Osteocyte (in vitro differentiated cells): ENCODE measurements at regions not wholly inside any gene's neighbourhood (a gene's known extent, or its start where the extent isn't known, plus 50 kb on each side); places are given as distances from the start of the nearest gene placed in this dataset.
"Not testable (repeated sequence)": the region's sequence is repeated elsewhere in the genome, so short reads cannot be mapped to it uniquely, and the experiment has no call there.

Source experiments
- DNase-seq: peaks from one replicate; pipeline ENCODE4 v3.0.0; 2021; ENCODE audit warnings: mixed read lengths; ENCODE audit not compliant: unreplicated experiment; ENCODE audit errors: extremely low spot score
- H3K27ac Mint-ChIP-seq: one replicate; pipeline ENCODE4 v1.8.0; 2021; ENCODE audit warnings: mild to moderate bottlenecking, mixed read lengths; ENCODE audit not compliant: unreplicated experiment
- H3K27me3 Mint-ChIP-seq: one replicate; pipeline ENCODE4 v1.8.0; 2021; ENCODE audit warnings: mixed read lengths; ENCODE audit not compliant: unreplicated experiment
- H3K36me3 Mint-ChIP-seq: one replicate; pipeline ENCODE4 v1.8.0; 2021; ENCODE audit warnings: mixed read lengths; ENCODE audit not compliant: unreplicated experiment
- H3K4me1 Mint-ChIP-seq: one replicate; pipeline ENCODE4 v1.8.0; 2021; ENCODE audit warnings: mixed read lengths; ENCODE audit not compliant: unreplicated experiment
- H3K4me3 Mint-ChIP-seq: one replicate; pipeline ENCODE4 v1.8.0; 2021; ENCODE audit warnings: mild to moderate bottlenecking, moderate library complexity, mixed read lengths; ENCODE audit not compliant: unreplicated experiment
- H3K9me3 Mint-ChIP-seq: one replicate; pipeline ENCODE4 v1.8.0; 2021; ENCODE audit warnings: mixed read lengths; ENCODE audit not compliant: unreplicated experiment
- TF ChIP-seq, protein P1 (sequence below): fragments of 200-600 bp; sonication (generic); IDR thresholded peaks from 2 replicates; pipeline ENCODE4 v1.5.0; 2021; ENCODE audit warnings: antibody characterized with exemption, mild to moderate bottlenecking, moderate library complexity

DNA sequence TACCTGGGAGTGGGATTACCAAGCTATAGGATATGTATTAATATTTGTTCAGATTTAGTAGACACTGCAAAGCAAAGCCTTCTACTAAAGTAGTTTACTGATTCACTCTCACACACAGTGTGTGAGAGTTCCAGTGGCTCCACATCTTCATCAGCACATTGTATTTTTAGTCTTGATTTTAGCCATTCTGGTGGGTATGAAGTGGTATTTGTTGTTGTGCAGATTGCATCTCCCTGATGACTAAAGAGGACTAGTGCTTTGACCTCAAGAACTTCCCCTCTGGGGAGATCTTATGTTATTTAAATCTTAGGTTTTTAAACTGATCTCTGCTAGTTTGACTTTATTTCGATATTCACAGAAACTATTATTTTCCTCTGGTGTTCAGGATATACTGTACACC is 479.7 kb upstream of the RGS6 start:
- DNase-seq = no peak
- H3K9me3 Mint-ChIP-seq = peaks cover 7% of the 10 kb centered on the region
- no peak overlapping the region for H3K4me3 Mint-ChIP-seq
- no peak overlapping the region for H3K27ac Mint-ChIP-seq
- H3K27me3 Mint-ChIP-seq = no peaks in the 10 kb centered on the region
- H3K36me3 Mint-ChIP-seq = peaks cover 2% of the 10 kb centered on the region
- TF ChIP-seq, protein P1, sequence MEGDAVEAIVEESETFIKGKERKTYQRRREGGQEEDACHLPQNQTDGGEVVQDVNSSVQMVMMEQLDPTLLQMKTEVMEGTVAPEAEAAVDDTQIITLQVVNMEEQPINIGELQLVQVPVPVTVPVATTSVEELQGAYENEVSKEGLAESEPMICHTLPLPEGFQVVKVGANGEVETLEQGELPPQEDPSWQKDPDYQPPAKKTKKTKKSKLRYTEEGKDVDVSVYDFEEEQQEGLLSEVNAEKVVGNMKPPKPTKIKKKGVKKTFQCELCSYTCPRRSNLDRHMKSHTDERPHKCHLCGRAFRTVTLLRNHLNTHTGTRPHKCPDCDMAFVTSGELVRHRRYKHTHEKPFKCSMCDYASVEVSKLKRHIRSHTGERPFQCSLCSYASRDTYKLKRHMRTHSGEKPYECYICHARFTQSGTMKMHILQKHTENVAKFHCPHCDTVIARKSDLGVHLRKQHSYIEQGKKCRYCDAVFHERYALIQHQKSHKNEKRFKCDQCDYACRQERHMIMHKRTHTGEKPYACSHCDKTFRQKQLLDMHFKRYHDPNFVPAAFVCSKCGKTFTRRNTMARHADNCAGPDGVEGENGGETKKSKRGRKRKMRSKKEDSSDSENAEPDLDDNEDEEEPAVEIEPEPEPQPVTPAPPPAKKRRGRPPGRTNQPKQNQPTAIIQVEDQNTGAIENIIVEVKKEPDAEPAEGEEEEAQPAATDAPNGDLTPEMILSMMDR = no peak
- peaks cover 16% of the 10 kb centered on the region for H3K4me1 Mint-ChIP-seq

DNA sequence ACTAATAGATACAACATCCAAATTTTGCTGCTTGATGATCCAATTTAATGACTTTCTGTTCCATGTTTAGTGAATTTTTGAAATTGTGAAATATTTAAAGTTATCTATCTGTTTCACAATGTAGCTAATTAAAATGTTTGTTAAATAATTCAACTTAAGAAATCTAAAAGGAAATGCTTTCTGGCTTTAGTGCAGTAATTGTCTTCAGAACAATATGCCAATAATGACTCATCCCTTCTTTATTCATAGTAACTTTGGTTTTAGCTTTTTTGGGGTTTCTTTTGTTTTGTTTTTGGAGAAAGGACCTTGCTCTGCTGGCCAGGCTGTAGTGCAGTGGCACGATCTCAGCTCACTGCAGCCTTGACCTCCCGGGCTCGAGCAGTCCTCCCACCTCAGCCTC is 479.2 kb upstream of the RGS6 start:
- TF ChIP-seq, protein P1 = no peak
- Mint-ChIP-seq H3K4me1 (peaks cover 19% of the 10 kb centered on the region), H3K4me3 (no peak overlapping the region), H3K9me3 (peaks cover 7% of the 10 kb centered on the region), H3K36me3 (peaks cover 2% of the 10 kb centered on the region), H3K27me3 (no peaks in the 10 kb centered on the region), H3K27ac (no peak overlapping the region)
- DNase-seq = no peak

DNA sequence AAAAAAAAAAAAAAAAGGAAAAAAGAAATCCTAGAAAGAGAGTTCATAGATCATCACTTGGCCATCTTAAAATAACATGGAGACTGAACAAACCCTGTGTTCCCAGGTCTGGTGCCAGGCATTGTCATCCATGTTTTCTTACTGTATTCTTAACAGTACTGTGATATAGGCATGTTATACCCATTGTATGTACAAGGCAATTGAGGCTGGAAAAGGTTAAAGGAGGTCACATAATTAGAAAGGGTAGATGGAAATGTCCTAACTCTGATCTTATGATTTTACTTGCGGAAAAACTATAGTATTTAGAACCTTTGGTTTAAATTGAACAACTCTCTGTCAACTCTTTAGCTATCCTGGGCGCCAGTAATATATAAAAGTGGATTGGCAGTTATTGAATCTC is 478.2 kb upstream of the RGS6 start:
- Mint-ChIP-seq H3K36me3 (peaks cover 2% of the 10 kb centered on the region), H3K4me1 (peaks cover 11% of the 10 kb centered on the region), H3K4me3 (no peak overlapping the region), H3K27ac (no peak overlapping the region), H3K9me3 (peaks cover 7% of the 10 kb centered on the region), H3K27me3 (no peaks in the 10 kb centered on the region)
- TF ChIP-seq, protein P1 = no peak
- DNase-seq = no peak

DNA sequence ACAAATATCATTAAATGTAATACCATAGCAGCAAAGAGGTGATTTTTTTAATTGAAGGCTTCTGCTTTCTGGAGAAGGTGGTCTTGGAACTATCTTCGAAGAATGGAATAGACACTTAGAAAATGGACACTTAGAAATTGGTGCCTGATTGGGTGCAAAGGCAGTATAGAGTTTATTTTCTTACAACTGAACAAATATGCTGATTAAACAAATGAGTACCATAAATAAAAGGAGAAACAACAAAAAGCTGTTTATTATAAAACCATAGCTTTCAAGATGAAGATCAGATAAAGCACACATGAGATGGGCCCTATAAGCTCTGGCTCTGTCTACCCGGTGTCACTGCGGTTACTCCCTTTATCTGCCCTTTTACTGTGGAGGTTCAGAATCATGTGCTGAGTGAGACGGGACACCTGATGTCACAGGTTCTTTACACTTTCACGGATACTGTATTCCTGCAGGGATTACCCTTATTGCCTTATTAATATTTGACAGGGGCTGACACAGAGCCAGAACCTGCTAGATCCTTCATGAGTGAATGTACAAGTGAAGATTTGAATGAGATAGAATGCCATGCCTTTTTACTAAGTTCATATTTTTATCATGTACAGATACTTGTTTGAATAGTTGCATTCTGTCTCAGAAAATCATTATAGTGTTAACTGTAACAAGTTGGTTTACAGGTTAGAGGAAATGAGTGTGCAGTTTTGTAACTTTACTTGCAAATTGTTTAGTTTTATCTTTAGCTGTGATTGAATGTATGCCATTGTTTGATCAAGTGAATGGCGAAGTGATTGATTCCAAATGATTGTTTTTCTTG is 477.5 kb upstream of the RGS6 start:
- H3K9me3 Mint-ChIP-seq = peaks cover 7% of the 10 kb centered on the region
- peaks cover 2% of the 10 kb centered on the region for H3K36me3 Mint-ChIP-seq
- H3K27ac Mint-ChIP-seq = no peak overlapping the region
- peaks cover 11% of the 10 kb centered on the region for H3K4me1 Mint-ChIP-seq
- TF ChIP-seq, protein P1 = no peak
- no peaks in the 10 kb centered on the region for H3K27me3 Mint-ChIP-seq
- DNase-seq = no peak
- H3K4me3 Mint-ChIP-seq = no peak overlapping the region

DNA sequence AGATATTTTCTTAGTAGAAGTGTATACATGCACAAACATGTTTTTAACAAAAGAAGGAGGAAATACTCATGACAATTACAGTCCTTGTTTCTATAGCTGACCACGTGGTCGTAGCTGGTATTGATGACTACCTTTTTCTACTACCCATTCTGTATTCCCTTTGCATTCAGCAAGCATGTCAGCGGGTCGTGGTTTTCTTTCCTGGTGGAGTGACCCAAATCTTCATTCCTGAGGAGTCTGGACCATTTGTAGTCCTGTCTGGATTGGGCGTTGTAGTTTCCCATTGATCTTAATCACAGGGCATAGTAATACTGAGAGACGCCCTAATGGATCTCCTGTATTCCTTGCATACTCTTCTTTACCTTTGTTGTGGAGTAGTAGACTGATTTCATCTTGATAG is 472.1 kb upstream of the RGS6 start:
- Mint-ChIP-seq H3K4me1 (peaks cover 8% of the 10 kb centered on the region), H3K27ac (no peak overlapping the region), H3K27me3 (no peaks in the 10 kb centered on the region), H3K9me3 (peaks cover 7% of the 10 kb centered on the region), H3K36me3 (peaks cover 9% of the 10 kb centered on the region), H3K4me3 (no peak overlapping the region)
- no peak for DNase-seq
- TF ChIP-seq, protein P1 = no peak

DNA sequence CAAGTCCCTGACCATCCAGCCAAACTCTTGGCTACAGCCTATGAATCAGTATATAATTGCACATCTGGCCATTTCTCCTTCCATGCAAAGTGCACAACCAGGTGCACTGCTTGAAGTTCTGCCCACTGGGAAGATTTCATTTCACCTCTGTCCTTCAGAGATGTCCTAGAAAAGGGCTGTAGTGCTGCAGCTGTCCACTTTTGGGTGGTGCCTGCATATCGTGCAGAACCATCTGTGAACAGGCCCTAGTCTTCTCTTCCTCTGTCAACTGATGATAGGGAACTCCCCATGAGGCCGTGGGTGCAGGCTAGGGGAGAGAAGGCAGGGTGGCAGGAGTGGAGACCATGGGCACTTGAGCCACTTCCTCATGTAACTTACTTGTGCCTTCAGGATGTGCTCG is 470.6 kb upstream of the RGS6 start:
- not testable (repeated sequence) for H3K9me3 Mint-ChIP-seq, H3K36me3 Mint-ChIP-seq, H3K27me3 Mint-ChIP-seq, DNase-seq, H3K4me3 Mint-ChIP-seq, H3K27ac Mint-ChIP-seq
- peaks cover 13% of the 10 kb centered on the region for H3K4me1 Mint-ChIP-seq
